Fibroblast of skin of right biceps (primary cell): ENCODE measurements at regions not wholly inside any gene's neighbourhood (a gene's known extent, or its start where the extent isn't known, plus 50 kb on each side); places are given as distances from the start of the nearest gene placed in this dataset.
A peak's percentile ranks its signal among the peaks of the same experiment; 100 is the strongest.

Experiments used
- DNase-seq: peaks from one replicate; pipeline ENCODE4 v3.0.0-alpha.2; 2013

DNA sequence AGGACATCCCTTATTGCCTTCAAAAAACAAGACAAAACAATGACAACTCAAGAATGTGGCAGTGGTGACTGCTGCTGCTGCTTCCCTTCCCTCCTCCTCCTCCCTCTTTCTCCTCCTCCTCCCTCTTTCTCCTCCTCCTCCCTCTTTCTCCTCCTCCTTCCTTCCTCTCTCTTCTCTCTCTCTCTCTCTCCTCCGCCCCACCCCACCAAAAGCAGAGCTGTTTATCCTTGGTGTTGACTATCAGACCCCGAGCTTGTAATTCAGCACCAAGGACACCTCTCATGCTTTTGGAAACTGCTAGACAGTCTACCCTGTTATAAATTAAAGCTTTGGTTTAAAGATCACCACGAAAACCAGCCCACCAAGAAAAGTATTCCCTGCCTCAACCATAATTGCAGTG, 72.4 kb upstream of the IFNAR2 start:
- DNase-seq = peak; percentile 4

DNA sequence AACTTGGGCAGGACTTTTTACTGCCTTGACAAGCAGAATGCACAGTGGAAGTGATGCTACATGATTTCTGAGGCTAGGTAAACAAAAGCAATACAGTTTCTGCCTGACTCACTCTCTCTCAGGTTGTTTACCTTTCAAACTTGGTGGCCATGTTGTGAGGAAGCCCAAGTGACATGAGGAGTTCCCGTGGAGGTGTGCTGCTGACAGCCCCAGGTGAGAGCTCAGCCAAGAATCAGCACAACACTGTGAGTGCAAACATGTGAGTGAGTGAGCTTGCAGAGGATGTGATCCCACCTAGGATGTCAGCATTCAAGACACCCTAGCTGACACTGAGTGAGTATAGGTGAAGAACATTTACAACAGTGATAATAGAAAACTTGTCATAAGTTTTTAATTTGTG, 71.1 kb upstream of the IFNAR2 start:
- no peak for DNase-seq

DNA sequence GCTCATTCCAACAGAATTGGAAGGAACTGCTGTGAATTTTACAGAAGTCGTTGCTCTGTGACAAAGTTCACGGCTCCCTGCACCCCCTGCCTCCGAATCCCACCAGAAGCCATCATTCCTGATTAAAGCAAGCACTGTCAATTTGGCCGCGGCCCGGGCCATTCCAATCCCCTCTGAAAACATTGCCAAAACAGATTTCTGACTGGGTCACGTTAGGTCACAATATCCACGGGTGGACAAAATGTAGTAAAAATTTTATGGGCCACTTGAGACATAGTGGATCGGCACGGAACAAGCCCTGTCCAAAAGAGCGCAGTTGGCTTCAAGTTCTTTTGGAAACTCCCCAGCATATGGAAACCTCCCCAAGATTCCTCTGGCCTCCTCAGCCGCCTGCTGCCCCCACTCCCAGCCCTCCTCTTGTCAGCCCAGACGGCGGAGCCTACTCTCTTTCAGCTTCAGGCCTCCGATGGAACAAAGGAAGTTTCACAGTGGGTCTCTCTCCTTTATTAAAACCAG, 67.2 kb upstream of the IFNAR2 start:
- no peak for DNase-seq

DNA sequence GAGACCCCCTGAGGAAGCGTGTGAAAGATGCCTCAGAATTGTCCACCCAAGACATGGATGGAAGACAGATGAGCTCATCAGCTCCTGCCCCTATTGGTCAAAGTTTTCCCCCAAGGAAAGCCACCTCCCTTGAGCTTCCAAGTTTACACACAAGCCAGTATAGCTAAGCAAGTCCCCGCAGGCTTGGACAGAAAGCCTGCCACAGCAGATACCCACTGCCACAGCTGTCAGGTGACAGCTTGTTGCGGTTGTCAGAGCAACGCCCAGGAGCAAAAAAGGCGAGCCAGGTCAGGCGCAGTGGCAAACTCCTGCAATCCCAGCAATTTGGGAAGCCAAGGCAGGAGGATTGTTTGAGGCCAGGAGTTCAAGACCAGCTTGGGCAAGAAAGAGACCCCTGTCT, 60.9 kb upstream of the IFNAR2 start:
- DNase-seq = no peak

DNA sequence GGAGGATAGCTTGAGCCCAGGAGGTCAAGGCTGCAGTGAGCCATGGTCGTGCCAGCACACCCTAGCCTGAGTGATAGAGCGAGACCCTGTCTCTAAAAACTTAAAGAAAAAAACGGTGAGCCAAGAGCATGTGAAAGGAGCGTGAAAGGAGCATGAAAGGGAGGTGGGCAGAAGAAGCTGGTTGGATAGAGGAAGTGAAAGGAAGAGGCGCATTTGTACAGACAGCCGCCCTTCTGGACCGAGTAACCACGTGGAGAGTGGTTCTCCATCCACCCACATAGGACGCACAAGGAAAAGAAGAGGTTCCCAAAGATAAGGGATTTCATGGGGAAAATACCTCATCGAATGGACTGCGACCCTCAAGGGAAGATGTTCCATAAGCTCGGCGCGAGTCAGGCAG, 60.4 kb upstream of the IFNAR2 start:
- DNase-seq = no peak

DNA sequence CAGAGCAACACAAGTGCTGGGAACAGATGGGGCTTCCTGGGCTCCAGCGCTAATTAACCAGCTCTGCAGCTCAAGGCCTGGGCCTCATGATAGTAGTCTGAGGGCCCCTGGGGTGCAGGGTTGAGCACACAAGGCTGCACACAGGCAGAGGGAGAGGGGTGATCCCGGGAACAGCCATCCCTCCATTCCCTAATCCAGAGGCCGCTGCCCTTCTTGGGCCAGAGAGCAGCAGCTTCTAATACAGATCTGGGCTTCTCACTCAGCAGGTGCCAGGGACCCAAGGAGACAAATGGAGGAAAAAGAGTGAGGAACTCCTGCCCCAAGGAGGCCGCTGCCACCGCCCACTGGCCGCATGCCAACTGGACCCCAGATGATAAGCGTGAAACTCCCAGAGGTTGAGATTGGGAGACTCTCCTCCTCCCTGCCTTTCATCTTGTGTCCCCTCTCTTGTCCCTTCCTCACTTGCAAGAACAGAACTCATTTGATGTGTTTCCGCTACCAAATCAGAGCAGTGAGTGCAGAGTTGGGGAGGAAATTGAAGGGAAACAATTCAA, 58.0 kb upstream of the IFNAR2 start:
- DNase-seq = no peak

DNA sequence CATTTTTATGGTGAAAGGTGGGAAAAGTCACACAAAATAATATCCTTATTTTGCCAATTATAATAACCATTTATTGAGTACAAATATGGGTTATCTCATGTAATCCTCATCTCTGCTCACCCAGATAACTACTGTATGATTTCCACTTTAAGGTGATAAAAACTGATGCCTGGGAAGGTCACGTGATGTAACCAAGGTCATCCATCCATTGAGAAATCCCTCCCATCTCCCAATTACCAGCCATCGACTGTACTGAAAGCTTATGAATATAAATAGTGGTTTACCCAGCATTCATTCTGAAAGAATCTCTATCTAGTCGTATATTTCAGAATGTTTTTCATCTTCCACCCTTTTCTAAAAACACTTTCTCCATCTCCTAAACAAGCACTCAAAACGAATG, 55.0 kb upstream of the IFNAR2 start:
- no peak for DNase-seq
